OCI-LY1 (cell line): ENCODE measurements at regions not wholly inside any gene's neighbourhood (a gene's known extent, or its start where the extent isn't known, plus 50 kb on each side); places are given as distances from the start of the nearest gene placed in this dataset.

Experiments
- H2AFZ ChIP-seq: fragments of 200-600 bp; sonication (generic), shearing (Covaris generic); 2 replicates; pipeline ENCODE4 v1.6.0; 2014; ENCODE audit warnings: antibody characterized with exemption, mild to moderate bottlenecking, low read length
- H3F3A ChIP-seq: fragments of 200-600 bp; sonication (generic), shearing (Covaris generic); 2 replicates; pipeline ENCODE4 v1.6.0; 2014; ENCODE audit warnings: mild to moderate bottlenecking, antibody characterized with exemption, low read length, moderate library complexity; ENCODE audit not compliant: insufficient read depth
- H3K27ac ChIP-seq: fragments of 200-600 bp; sonication (generic); 2 replicates; pipeline ENCODE4 v1.5.1; 2014; ENCODE audit warnings: low read length, mixed run types, mild to moderate bottlenecking, low read depth; ENCODE audit not compliant: poor library complexity, severe bottlenecking
- H3K27me3 ChIP-seq: fragments of 200-600 bp; sonication (generic); 2 replicates; pipeline ENCODE4 v1.6.0; 2014; ENCODE audit warnings: antibody characterized with exemption, mild to moderate bottlenecking, low read length, moderate library complexity; ENCODE audit not compliant: insufficient read depth
- H3K36me3 ChIP-seq: fragments of 200-600 bp; sonication (generic); 2 replicates; pipeline ENCODE4 v1.6.1; 2014; ENCODE audit warnings: mild to moderate bottlenecking, antibody characterized with exemption, low read length, moderate library complexity, mixed read lengths; ENCODE audit not compliant: insufficient read depth
- H3K4me1 ChIP-seq: fragments of 200-600 bp; sonication (generic); 2 replicates; pipeline ENCODE4 v1.5.1; 2014; ENCODE audit warnings: mild to moderate bottlenecking, low read length, moderate library complexity; ENCODE audit not compliant: insufficient read depth, severe bottlenecking
- H3K4me2 ChIP-seq: fragments of 200-600 bp; sonication (generic), shearing (Covaris generic); 2 replicates; pipeline ENCODE4 v1.6.1; 2014; ENCODE audit warnings: low read length
- H3K4me3 ChIP-seq: fragments of 200-600 bp; sonication (generic); 2 replicates; pipeline ENCODE4 v1.5.1; 2014; ENCODE audit warnings: low read length, low read depth, mild to moderate bottlenecking, mixed read lengths; ENCODE audit not compliant: poor library complexity, severe bottlenecking
- H3K79me2 ChIP-seq: fragments of 200-600 bp; shearing (Covaris generic); 2 replicates; pipeline ENCODE4 v1.6.1; 2016; ENCODE audit warnings: mixed run types, low read length, mixed read lengths; ENCODE audit not compliant: insufficient read depth
- H3K9ac ChIP-seq: fragments of 200-600 bp; sonication (generic), shearing (Covaris generic); 2 replicates; pipeline ENCODE4 v1.6.1; 2014; ENCODE audit warnings: mild to moderate bottlenecking, low read length, mixed read lengths
- H3K9me2 ChIP-seq: fragments of 200-600 bp; sonication (generic), shearing (Covaris generic); 2 replicates; pipeline ENCODE4 v1.6.1; 2014; ENCODE audit warnings: low read depth, mild to moderate bottlenecking, low read length, mixed read lengths
- H3K9me3 ChIP-seq: fragments of 200-600 bp; shearing (Covaris generic); 2 replicates; pipeline ENCODE4 v1.6.1; 2014; ENCODE audit warnings: low read length, mixed read lengths
- H4K20me1 ChIP-seq: fragments of 200-600 bp; sonication (generic), shearing (Covaris generic); 2 replicates; pipeline ENCODE4 v1.6.0; 2016; ENCODE audit warnings: mild to moderate bottlenecking, low read length; ENCODE audit not compliant: insufficient read depth
- CTCF ChIP-seq: fragments of 200-600 bp; sonication (generic), shearing (Covaris generic); IDR thresholded peaks from 2 replicates; pipeline ENCODE4 v1.5.1; 2017; ENCODE audit warnings: mild to moderate bottlenecking, antibody characterized with exemption, low read length, moderate library complexity, mixed read lengths
- EZH2 ChIP-seq: fragments of 200-600 bp; sonication (generic), shearing (Covaris generic); IDR thresholded peaks from 2 replicates; pipeline ENCODE4 v1.8.0; 2017; ENCODE audit warnings: borderline replicate concordance, mixed run types, mild to moderate bottlenecking, antibody characterized with exemption, low read length, moderate library complexity, mixed read lengths

GRCh38 chr12:118682656-118683055 lies 298.7 kb upstream of the SRRM4 start:
- Histone ChIP-seq H3K9me3 (no peaks in the 10 kb centered on the region), H3K27me3 (no peaks in the 10 kb centered on the region), H3K4me2 (no peak overlapping the region), H3K27ac (no peak overlapping the region), H3F3A (no peaks in the 10 kb centered on the region), H3K79me2 (no peaks in the 10 kb centered on the region), H3K36me3 (no peaks in the 10 kb centered on the region), H3K4me3 (no peak overlapping the region), H4K20me1 (no peaks in the 10 kb centered on the region), H2AFZ (no peak overlapping the region), H3K9ac (no peak overlapping the region), H3K4me1 (no peaks in the 10 kb centered on the region), H3K9me2 (no peaks in the 10 kb centered on the region)
- TF ChIP-seq CTCF (no peak), EZH2 (no peak)

DNA sequence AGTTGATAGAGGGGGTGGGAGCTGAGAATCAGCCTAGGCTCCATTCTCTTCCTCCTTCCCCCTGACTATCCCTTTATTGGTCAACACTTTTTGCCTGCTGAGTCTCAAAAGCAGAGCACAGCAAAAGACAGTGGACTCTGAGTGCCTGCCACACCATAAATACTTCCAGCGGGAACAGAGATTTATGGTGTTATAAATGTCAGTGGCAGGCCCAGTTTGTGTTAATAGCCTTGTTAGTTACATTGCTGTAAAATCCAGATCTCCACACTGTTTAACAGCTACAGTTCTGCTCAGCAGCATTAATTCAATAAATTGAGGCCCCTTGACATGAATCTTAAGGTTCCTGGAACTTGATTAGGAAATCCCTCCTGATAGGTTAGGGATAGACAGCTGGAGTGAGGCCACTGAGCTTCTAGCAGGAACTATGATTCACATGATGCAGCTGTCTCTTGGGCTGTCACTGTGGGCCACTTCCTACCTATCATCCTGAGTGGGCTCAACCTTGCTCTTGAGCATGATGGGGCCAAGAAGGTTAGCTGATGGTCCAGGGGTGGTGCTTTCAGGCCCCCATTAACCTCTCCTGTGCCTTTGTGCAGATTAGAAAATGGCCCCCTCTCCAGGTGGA lies 295.2 kb upstream of the SRRM4 start:
- Histone ChIP-seq H3K79me2 (no peaks in the 10 kb centered on the region), H3K4me1 (no peaks in the 10 kb centered on the region), H4K20me1 (no peaks in the 10 kb centered on the region), H3K9ac (no peak overlapping the region), H3K4me3 (no peak overlapping the region), H3K4me2 (no peak overlapping the region), H2AFZ (no peak overlapping the region), H3K9me3 (no peaks in the 10 kb centered on the region), H3K36me3 (no peaks in the 10 kb centered on the region), H3K9me2 (no peaks in the 10 kb centered on the region), H3F3A (no peaks in the 10 kb centered on the region), H3K27me3 (no peaks in the 10 kb centered on the region), H3K27ac (no peak overlapping the region)
- TF ChIP-seq CTCF: no peak
- no peak for TF ChIP-seq EZH2

GRCh38 chr12:118689793-118690192 lies 291.5 kb upstream of the SRRM4 start:
- no peak overlapping the region for H3K9ac ChIP-seq
- no peak overlapping the region for H3K4me2 ChIP-seq
- no peaks in the 10 kb centered on the region for H4K20me1 ChIP-seq
- no peak for TF ChIP-seq EZH2
- no peak for TF ChIP-seq CTCF
- H3K9me3 ChIP-seq: no peaks in the 10 kb centered on the region
- no peaks in the 10 kb centered on the region for H3K4me1 ChIP-seq
- H3K4me3 ChIP-seq: no peak overlapping the region
- H2AFZ ChIP-seq: no peak overlapping the region
- H3F3A ChIP-seq: no peaks in the 10 kb centered on the region
- no peaks in the 10 kb centered on the region for H3K36me3 ChIP-seq
- no peaks in the 10 kb centered on the region for H3K27me3 ChIP-seq
- H3K9me2 ChIP-seq: no peaks in the 10 kb centered on the region
- H3K27ac ChIP-seq: no peak overlapping the region
- no peaks in the 10 kb centered on the region for H3K79me2 ChIP-seq
